ENCODE measurements at regions not wholly inside any gene's neighbourhood (a gene's known extent, or its start where the extent isn't known, plus 50 kb on each side); places are given as distances from the start of the nearest gene placed in this dataset.

DNA sequence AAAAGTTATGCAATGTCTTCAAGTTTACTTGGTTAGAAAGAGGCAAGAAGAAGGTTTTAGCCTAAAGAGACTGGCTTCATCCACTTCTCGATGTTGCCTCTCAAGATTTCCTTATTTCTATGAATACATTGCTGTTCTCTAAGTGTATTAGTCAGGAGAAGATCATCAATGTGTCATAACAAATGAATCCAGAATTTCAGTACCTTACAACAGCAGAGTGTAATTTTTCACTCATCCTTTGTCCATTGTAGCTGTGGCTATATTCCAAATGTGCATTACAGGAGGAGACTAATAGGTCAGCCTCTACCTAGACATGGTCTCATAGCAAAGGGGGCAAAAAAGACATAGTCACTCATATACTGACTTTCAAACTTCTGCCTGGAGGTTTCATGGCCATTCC lies 579.1 kb downstream of the PRKD1 start:
- TF ChIP-seq CTCF (IDR thresholded peaks at IDR 0.05) (no peak), POLR2AphosphoS5 (IDR thresholded peaks at IDR 0.05) (no peak), POLR2A (IDR thresholded peaks at IDR 0.05) (no peak)
